BLaER1 (cell line): ENCODE measurements at regions not wholly inside any gene's neighbourhood (a gene's known extent, or its start where the extent isn't known, plus 50 kb on each side); places are given as distances from the start of the nearest gene placed in this dataset.

Experiments
- H3K27ac ChIP-seq: shearing (Covaris generic); formaldehyde crosslinking; 2 replicates; pipeline ENCODE4 v1.8.1; 2022
- H3K27me3 ChIP-seq: shearing (Covaris generic); formaldehyde crosslinking; 2 replicates; pipeline ENCODE4 v1.8.1; 2022
- H3K36me3 ChIP-seq: shearing (Covaris generic); formaldehyde crosslinking; 2 replicates; pipeline ENCODE4 v1.8.1; 2022
- H3K4me1 ChIP-seq: shearing (Covaris generic); formaldehyde crosslinking; 2 replicates; pipeline ENCODE4 v1.8.1; 2022
- H3K4me2 ChIP-seq: shearing (Covaris generic); formaldehyde crosslinking; 2 replicates; pipeline ENCODE4 v1.8.1; 2022
- H3K4me3 ChIP-seq: shearing (Covaris generic); formaldehyde crosslinking; 2 replicates; pipeline ENCODE4 v1.8.1; 2022
- H3K9ac ChIP-seq: shearing (Covaris generic); formaldehyde crosslinking; 2 replicates; pipeline ENCODE4 v1.8.1; 2022
- H3K9me3 ChIP-seq: shearing (Covaris generic); formaldehyde crosslinking; 2 replicates; pipeline ENCODE4 v1.8.1; 2022
- H4K20me1 ChIP-seq: shearing (Covaris generic); formaldehyde crosslinking; 2 replicates; pipeline ENCODE4 v1.8.1; 2022
- Cebpa-rat ChIP-seq: shearing (Covaris generic); IDR thresholded peaks from 2 replicates; pipeline ENCODE4 v1.8.1; 2022

DNA sequence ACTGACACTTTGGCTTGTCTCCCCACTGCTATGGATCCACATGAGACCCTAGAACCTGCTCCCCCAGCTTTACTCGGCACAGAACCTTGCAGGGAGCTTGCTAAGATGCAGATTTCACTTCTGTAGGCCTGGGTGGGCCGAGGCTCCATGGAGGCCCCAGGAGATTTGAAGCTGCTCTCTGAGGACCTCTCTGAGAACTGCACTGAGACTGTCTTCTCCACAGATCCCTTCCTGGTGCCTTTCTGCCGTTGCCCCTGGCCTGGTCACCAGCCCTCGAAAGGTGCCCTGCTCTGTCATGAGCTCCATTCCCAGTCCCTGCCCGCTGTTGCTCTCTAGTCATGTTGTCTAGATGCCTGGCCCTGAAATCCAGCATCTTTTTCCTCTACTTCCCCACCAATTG is 588.4 kb downstream of the AJAP1 start:
- Histone ChIP-seq H3K27me3 (no peaks in the 10 kb centered on the region), H3K4me3 (no peak overlapping the region), H3K4me1 (no peaks in the 10 kb centered on the region), H3K9ac (no peak overlapping the region), H3K27ac (no peak overlapping the region), H3K4me2 (no peak overlapping the region), H4K20me1 (no peaks in the 10 kb centered on the region), H3K9me3 (no peaks in the 10 kb centered on the region), H3K36me3 (no peaks in the 10 kb centered on the region)
- TF ChIP-seq Cebpa-rat = no peak

DNA sequence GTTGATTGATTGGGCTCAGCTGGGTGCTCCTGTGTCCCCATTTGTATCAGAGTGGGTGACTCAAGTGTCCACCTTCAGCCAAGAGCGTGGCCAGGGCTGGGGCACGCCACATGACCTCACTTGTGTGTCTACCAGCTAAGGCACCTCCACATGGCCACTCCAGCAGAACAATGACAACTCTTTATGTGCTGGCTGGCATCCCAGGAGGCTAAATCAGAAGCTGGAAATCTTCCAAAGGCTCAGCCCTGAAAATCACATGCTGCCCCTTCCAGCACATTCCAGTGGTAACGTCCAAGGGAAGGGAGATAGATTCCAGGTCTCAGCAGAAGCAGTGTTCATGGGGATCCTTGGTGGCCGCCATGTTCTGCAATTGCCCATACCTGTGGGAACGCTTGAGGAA is 585.5 kb downstream of the AJAP1 start:
- H3K27ac ChIP-seq = no peak overlapping the region
- H3K27me3 ChIP-seq = no peaks in the 10 kb centered on the region
- 0 out of 2 replicates have a peak, but pooled peaks cover 4% of the 10 kb centered on the region for H3K9me3 ChIP-seq
- no peak overlapping the region for H3K4me2 ChIP-seq
- H3K36me3 ChIP-seq = no peaks in the 10 kb centered on the region
- H3K4me3 ChIP-seq = no peak overlapping the region
- H4K20me1 ChIP-seq = no peaks in the 10 kb centered on the region
- no peak for TF ChIP-seq Cebpa-rat
- no peak overlapping the region for H3K9ac ChIP-seq
- no peaks in the 10 kb centered on the region for H3K4me1 ChIP-seq

DNA sequence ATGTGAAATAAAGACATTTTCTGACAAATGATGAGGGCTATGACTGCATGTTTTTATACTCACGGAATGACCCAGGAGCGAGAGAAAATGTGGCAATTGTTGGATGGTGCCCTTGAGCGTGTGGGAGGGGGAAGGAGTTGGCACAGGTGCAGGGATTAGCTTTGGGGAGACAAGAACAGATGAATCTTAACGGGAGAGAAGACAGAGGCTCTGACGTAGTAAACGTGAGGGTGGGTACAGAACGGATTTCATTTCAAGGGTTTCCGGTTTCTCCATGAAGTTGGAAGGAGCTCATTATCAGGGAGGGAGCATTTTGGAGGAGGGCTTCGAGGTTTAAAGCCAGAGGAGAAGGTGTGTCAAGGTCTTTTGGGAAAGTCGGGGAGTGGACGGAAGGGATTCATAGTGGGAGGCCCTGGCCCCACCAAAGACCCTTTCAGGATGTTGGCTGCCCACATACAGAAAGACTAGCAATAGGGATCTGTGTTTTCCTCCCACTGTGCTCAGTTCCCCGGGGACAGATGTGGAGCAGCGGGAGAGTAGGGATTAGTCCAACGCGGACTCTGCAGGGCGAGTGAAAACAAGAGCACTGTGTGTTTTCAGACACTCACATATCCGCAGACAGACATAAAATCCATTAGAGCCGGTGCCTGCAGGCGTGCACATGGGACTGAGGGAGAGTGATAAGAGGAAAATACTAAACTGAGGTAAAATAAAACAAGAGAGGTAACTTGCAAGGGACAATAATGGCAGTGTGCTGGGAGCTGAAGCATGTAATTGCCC is 584.1 kb downstream of the AJAP1 start:
- no peaks in the 10 kb centered on the region for H3K27me3 ChIP-seq
- TF ChIP-seq Cebpa-rat = no peak

DNA sequence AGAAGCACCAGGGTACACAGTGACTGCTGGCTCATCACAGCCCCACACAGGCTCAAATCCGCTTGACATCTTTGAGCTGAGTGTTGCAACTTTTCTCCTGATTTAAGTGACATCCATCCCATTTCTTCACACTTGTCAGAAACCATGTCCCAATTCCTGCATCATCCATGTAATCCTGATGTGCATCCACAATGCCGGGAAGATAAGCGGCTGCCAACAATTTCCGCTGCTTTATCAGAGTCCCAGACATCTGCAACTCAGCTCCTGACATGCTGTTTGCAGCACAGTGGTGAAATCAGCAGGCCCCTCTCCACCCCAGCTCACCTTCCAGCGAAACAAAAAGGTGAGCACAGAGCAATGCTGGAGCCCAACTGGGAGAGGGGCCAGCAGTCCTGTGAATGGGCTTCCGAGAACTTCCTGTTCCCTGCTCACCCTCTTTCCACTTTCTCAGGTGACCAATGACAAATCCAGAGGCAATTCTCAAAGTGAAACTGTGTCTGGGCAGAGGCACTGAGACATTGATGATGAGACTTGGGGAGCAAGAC is 581.0 kb downstream of the AJAP1 start:
- no peak overlapping the region for H3K4me3 ChIP-seq
- peaks cover 16% of the 10 kb centered on the region for H3K9me3 ChIP-seq

More for the DNA sequence above, 584.1 kb downstream of the AJAP1 start:
- H4K20me1 ChIP-seq = no peaks in the 10 kb centered on the region
- 0 out of 2 replicates have a peak, but pooled peaks cover 6% of the 10 kb centered on the region for H3K9me3 ChIP-seq
- H3K4me3 ChIP-seq = no peak overlapping the region
- H3K4me2 ChIP-seq = no peak overlapping the region
- no peak overlapping the region for H3K27ac ChIP-seq
- H3K36me3 ChIP-seq = no peaks in the 10 kb centered on the region
- H3K9ac ChIP-seq = no peak overlapping the region
- no peaks in the 10 kb centered on the region for H3K4me1 ChIP-seq

DNA sequence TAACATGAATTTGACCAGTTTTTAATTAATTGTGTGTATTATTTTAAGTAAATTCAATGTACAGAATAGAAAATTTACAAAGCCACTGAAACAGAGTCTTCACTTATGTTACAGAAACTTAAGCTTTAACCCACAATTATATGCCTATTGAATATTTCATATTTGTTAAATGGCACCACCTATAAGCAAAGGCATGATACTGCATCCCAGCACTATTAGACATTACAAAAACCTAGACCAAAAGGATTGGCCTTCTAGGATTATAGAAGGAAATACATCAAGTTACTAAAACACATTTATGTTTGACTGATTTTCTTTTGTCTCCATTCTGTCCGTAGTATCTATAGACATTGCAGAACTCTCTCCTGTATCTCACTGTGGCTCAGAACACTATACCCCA is 578.1 kb downstream of the AJAP1 start:
- TF ChIP-seq Cebpa-rat = no peak

More for the DNA sequence above, 581.0 kb downstream of the AJAP1 start:
- H4K20me1 ChIP-seq = no peaks in the 10 kb centered on the region
- H3K4me1 ChIP-seq = no peaks in the 10 kb centered on the region
- no peak for TF ChIP-seq Cebpa-rat
- H3K27ac ChIP-seq = no peak overlapping the region
- no peak overlapping the region for H3K4me2 ChIP-seq
- no peaks in the 10 kb centered on the region for H3K27me3 ChIP-seq
- no peaks in the 10 kb centered on the region for H3K36me3 ChIP-seq
- H3K9ac ChIP-seq = no peak overlapping the region

DNA sequence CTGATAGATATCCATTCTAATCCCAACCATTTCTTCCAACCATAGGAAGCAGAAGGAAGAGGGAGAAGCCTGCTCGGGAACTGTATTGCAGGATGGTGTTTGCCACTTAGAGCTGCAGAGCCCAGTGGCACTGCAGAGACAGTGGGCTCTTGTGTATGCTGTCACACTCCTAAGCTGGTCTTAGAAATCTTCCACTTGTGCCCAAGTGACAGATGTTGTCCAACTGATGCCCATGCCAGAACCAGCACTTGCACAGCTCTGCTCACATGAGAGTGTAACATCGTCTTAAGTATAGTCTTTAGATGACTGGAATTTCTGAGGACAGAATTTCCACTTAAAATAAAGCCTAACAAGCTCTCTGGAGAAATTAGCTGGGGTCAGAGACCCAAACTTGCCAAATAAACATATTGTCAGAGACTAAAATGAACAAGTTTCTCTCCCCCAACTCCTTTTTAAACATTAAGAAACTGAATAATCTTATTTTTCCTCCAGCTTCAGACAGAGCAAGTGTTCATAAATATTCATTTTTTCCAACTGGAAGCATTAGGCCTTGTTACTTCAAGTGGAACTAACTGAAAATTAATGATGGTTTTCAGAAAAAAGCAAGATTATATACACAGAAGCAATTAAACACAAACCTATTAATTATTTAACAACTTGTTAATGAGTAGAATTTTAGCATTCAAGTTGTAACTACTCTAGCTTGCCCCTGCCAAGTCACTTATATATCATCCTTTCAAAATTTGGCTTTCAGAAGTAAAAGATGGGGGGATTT is 577.3 kb downstream of the AJAP1 start:
- Histone ChIP-seq H3K27ac (no peak overlapping the region), H3K4me2 (no peak overlapping the region), H3K4me3 (no peak overlapping the region), H3K27me3 (no peaks in the 10 kb centered on the region), H3K9ac (no peak overlapping the region), H3K4me1 (no peaks in the 10 kb centered on the region), H4K20me1 (no peaks in the 10 kb centered on the region), H3K9me3 (peaks cover 12% of the 10 kb centered on the region), H3K36me3 (no peaks in the 10 kb centered on the region)
- no peak for TF ChIP-seq Cebpa-rat

More for the DNA sequence above, 578.1 kb downstream of the AJAP1 start:
- Histone ChIP-seq H3K27me3 (no peaks in the 10 kb centered on the region), H4K20me1 (no peaks in the 10 kb centered on the region), H3K4me2 (no peak overlapping the region), H3K27ac (no peak overlapping the region), H3K4me1 (no peaks in the 10 kb centered on the region), H3K36me3 (no peaks in the 10 kb centered on the region), H3K9me3 (peaks cover 15% of the 10 kb centered on the region), H3K9ac (no peak overlapping the region), H3K4me3 (no peak overlapping the region)

DNA sequence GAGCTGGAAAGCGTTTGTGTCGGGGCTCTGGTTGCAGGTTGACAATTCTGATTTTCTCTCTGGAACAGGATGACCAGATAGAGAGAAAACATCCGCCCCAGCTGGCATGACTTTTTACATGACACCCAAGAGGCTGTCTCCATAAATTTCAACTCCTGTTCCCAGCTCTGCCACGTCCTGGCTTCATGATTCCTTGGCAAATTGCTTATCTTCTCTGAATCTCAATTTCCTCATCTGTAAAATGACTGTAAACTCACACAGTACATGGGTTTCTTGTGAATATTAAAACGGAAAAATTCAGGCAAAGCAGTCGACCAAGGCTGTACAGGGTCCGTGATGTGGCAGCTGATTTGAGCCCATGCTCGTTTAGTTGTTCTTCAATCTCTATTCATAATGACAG is 572.7 kb downstream of the AJAP1 start:
- no peak overlapping the region for H3K9ac ChIP-seq
- no peaks in the 10 kb centered on the region for H3K4me1 ChIP-seq
- H3K27me3 ChIP-seq = no peaks in the 10 kb centered on the region
- no peaks in the 10 kb centered on the region for H3K9me3 ChIP-seq
- no peak overlapping the region for H3K4me2 ChIP-seq
- TF ChIP-seq Cebpa-rat = no peak
- H3K36me3 ChIP-seq = no peaks in the 10 kb centered on the region
- no peaks in the 10 kb centered on the region for H4K20me1 ChIP-seq
- no peak overlapping the region for H3K27ac ChIP-seq
- H3K4me3 ChIP-seq = no peak overlapping the region

DNA sequence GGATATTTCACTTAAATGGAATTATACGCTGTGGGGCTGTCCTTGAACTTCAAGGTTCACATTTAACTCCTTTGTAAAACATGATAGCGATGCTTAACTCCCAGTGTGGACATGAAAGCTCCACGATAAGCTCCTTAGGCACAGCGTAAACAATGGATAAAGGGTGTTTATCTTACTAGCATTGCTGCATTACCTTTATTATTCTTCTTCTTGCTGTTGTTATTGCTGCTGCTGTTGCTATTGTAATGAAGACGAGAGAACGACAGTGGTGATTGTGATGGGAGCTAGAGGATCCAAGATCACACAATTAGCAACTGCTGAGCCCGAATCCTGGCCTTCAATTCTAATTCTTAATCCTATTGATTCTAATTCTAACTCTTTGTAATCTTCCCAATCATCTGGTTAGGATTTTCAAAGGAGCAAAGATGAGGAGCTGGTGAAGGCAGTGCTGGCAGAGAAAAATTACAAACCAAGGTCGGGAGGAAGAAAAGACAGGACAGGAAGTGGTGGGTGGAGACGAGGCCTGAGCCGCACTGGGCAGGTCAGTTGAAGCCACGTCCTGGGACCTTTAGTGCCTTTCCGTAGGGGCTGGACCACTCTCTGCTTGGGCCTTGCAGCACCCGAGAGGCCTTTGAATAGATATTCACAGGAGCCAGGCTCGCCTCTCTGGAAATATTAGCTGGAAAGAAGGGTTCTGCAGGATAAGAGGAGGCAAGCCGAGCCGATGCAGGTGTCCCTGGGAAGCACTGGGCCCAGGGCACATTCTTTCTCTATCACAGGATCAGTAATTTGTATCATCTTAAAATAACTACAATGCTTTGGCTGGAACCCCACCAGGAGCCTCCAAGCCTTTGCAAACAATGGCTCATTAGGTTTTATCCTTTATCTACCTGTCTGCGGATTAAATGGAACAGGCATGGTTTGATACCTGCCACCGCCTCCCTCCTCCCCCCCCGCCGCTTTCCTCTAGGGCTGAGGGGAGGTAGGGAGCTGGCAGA is 571.6 kb downstream of the AJAP1 start:
- no peak overlapping the region for H3K4me2 ChIP-seq
- H3K4me1 ChIP-seq = peaks cover 5% of the 10 kb centered on the region; the same call in 1 of the 2 replicates
- TF ChIP-seq Cebpa-rat = no peak
- no peaks in the 10 kb centered on the region for H3K27me3 ChIP-seq
- no peak overlapping the region for H3K27ac ChIP-seq
- no peak overlapping the region for H3K4me3 ChIP-seq
- no peaks in the 10 kb centered on the region for H4K20me1 ChIP-seq
- no peaks in the 10 kb centered on the region for H3K36me3 ChIP-seq
- no peaks in the 10 kb centered on the region for H3K9me3 ChIP-seq
- no peak overlapping the region for H3K9ac ChIP-seq

DNA sequence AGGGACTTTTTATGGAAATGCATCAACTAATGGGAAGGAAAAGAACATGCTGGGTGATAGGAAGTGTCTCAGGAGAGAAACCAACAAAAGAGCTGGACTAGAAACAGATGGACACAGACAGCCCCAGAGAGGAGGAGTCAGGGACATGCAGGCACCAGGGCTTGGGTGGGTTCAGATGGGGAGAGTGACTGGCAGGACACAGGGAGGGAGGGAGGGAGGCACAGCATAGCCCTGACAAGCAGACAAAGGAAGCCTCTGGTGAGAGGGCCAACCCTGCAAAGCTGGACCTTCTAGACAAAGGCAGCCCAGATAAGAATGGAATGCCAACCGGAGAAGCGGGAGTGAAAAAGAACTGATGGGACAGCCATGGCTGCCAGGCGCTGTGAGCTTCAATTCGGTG is 568.8 kb downstream of the AJAP1 start:
- no peak overlapping the region for H3K4me3 ChIP-seq

More for the DNA sequence above, 568.8 kb downstream of the AJAP1 start:
- Histone ChIP-seq H3K27me3 (no peaks in the 10 kb centered on the region), H3K27ac (no peak overlapping the region), H3K9ac (no peak overlapping the region), H3K4me2 (no peak overlapping the region), H4K20me1 (no peaks in the 10 kb centered on the region), H3K4me1 (peaks cover 9% of the 10 kb centered on the region; the same call in 1 of the 2 replicates), H3K9me3 (no peaks in the 10 kb centered on the region), H3K36me3 (no peaks in the 10 kb centered on the region)
- no peak for TF ChIP-seq Cebpa-rat
